HCT116 (cell line): ENCODE measurements at regions not wholly inside any gene's neighbourhood (a gene's known extent, or its start where the extent isn't known, plus 50 kb on each side); places are given as distances from the start of the nearest gene placed in this dataset.

Experiments
- POLR2AphosphoS5 ChIP-seq: IDR thresholded peaks from 2 replicates; pipeline ENCODE4 v1.6.1; 2011; ENCODE audit warnings: mild to moderate bottlenecking, low read depth, low read length, moderate library complexity
- TF ChIP-seq, protein P1 (sequence below), 3 experiments: fragments of 200-600 bp in 1 of 3; sonication (generic) in 1 of 3; IDR thresholded peaks in 2 of 3; conservative IDR thresholded peaks in 1 of 3; 2 replicates each; pipeline ENCODE4 v1.5.1; 2012 to 2017; ENCODE audit warnings: low read depth in 2 of 3, low read length in 2 of 3, antibody characterized with exemption in 1 of 3, borderline replicate concordance in 1 of 3, control low read depth in 1 of 3, mild to moderate bottlenecking in 1 of 3, mixed read lengths in 1 of 3, mixed run types in 1 of 3, moderate library complexity in 1 of 3; ENCODE audit not compliant: insufficient read depth in 1 of 3

DNA sequence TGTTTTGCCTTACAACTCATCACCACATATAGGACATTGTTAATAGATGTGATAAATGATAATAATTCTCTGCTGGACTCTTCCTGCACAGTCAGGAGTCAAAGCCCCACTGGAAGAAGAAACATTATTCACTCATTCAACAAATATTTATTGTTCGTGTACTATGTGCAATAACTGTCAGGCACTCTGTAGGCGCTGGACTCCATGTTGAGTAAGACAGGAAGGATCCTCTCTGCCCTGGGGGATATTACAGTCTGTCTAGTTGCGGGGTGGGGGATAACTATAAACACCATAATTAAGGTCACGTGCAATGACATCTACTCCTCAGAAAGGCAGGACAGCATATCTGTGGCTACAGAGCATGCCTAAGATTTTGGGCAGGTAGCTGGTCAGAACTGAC lies 281.1 kb downstream of the FAT3 start:
- TF ChIP-seq, protein P1, sequence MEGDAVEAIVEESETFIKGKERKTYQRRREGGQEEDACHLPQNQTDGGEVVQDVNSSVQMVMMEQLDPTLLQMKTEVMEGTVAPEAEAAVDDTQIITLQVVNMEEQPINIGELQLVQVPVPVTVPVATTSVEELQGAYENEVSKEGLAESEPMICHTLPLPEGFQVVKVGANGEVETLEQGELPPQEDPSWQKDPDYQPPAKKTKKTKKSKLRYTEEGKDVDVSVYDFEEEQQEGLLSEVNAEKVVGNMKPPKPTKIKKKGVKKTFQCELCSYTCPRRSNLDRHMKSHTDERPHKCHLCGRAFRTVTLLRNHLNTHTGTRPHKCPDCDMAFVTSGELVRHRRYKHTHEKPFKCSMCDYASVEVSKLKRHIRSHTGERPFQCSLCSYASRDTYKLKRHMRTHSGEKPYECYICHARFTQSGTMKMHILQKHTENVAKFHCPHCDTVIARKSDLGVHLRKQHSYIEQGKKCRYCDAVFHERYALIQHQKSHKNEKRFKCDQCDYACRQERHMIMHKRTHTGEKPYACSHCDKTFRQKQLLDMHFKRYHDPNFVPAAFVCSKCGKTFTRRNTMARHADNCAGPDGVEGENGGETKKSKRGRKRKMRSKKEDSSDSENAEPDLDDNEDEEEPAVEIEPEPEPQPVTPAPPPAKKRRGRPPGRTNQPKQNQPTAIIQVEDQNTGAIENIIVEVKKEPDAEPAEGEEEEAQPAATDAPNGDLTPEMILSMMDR (IDR thresholded peaks at IDR 0.05 in 2 of 3, conservative IDR thresholded peaks at IDR 0.05 in 1 of 3; ENCODE audit: borderline replicate concordance in 1 of 3, insufficient read depth in 1 of 3, low read depth in 2 of 3, low read length in 2 of 3), result no peak
- TF ChIP-seq POLR2AphosphoS5, result no peak
